Peyer's patch (tissue), 4 donors: ENCODE measurements at regions not wholly inside any gene's neighbourhood (a gene's known extent, or its start where the extent isn't known, plus 50 kb on each side); places are given as distances from the start of the nearest gene placed in this dataset.

Experiments
- DNase-seq, 3 donors: peaks; one replicate each; pipeline ENCODE4 v3.0.0-alpha.2; 2017 to 2019
- H3K27ac ChIP-seq, 4 donors: fragments of 200-600 bp; sonication (generic); one replicate each; pipeline ENCODE4 v1.5.1; 2016 to 2019
- H3K27me3 ChIP-seq, 2 donors: fragments of 200-600 bp; sonication (generic); one replicate each; pipeline ENCODE4 v1.5.1; 2019
- H3K36me3 ChIP-seq, 3 donors: fragments of 200-600 bp; sonication (generic); one replicate each; pipeline ENCODE4 v1.5.1; 2016 to 2019
- H3K4me1 ChIP-seq, 4 donors: fragments of 200-600 bp; sonication (generic); one replicate each; pipeline ENCODE4 v1.5.1; 2016 to 2019
- H3K4me3 ChIP-seq, 4 donors: fragments of 200-600 bp; sonication (generic); 1 replicate in 3 of 4; 2 replicates in 1 of 4; pipeline ENCODE4 v1.5.1; 2016 to 2019; ENCODE audit warnings: mild to moderate bottlenecking in 1 of 4
- H3K9me3 ChIP-seq, 4 donors: fragments of 200-600 bp; sonication (generic); one replicate each; pipeline ENCODE4 v1.5.1; 2016 to 2019; ENCODE audit warnings: mild to moderate bottlenecking in 1 of 4
- CTCF ChIP-seq, 6 experiments: fragments of 450-650 bp in 4 of 6; fragments of 200-600 bp in 2 of 6; sonication (generic) in 1 of 6; IDR thresholded peaks; one replicate each; pipeline ENCODE4 v1.5.1; 2017 to 2019; ENCODE audit warnings: antibody characterized with exemption in 6 of 6, mild to moderate bottlenecking in 3 of 6, moderate library complexity in 1 of 6
- POLR2A ChIP-seq, 2 donors: fragments of 450-650 bp; IDR thresholded peaks; one replicate each; pipeline ENCODE4 v1.5.1; 2017; ENCODE audit warnings: antibody characterized with exemption in 2 of 2, mild to moderate bottlenecking in 2 of 2, moderate library complexity in 2 of 2

GRCh38 chr13:63010072-63010658 lies 1594.5 kb upstream of the PCDH20 start:
- no peak overlapping the region for H3K27ac ChIP-seq
- H3K4me1 ChIP-seq: no peaks in the 10 kb centered on the region
- DNase-seq: no peak
- no peaks in the 10 kb centered on the region for H3K36me3 ChIP-seq
- no peaks in the 10 kb centered on the region for H3K27me3 ChIP-seq
- TF ChIP-seq POLR2A (IDR thresholded peaks at IDR 0.05) (no peak), CTCF (IDR thresholded peaks at IDR 0.05) (no peak)
- H3K9me3 ChIP-seq: peaks cover 0 to 11% (median 3%) of the 10 kb centered on the region in 4 donors
- no peak overlapping the region for H3K4me3 ChIP-seq

GRCh38 chr13:63005625-63006024 lies 1590.0 kb upstream of the PCDH20 start:
- no peaks in the 10 kb centered on the region for H3K4me1 ChIP-seq
- H3K9me3 ChIP-seq: peaks cover 0 to 9% (median 3%) of the 10 kb centered on the region in 4 donors
- H3K27me3 ChIP-seq: no peaks in the 10 kb centered on the region
- no peak for TF ChIP-seq CTCF (IDR thresholded peaks at IDR 0.05)
- TF ChIP-seq POLR2A (IDR thresholded peaks at IDR 0.05): no peak
- H3K27ac ChIP-seq: no peak overlapping the region
- H3K36me3 ChIP-seq: no peaks in the 10 kb centered on the region
- DNase-seq: no peak
- H3K4me3 ChIP-seq: no peak overlapping the region

GRCh38 chr13:62997696-62998095 lies 1582.0 kb upstream of the PCDH20 start:
- Histone ChIP-seq H3K9me3 (peaks cover 0 to 5% (median 0%) of the 10 kb centered on the region in 4 donors), H3K27me3 (no peaks in the 10 kb centered on the region), H3K4me3 (no peak overlapping the region), H3K27ac (no peak overlapping the region), H3K4me1 (no peaks in the 10 kb centered on the region), H3K36me3 (no peaks in the 10 kb centered on the region)
- no peak for DNase-seq
- TF ChIP-seq CTCF (IDR thresholded peaks at IDR 0.05) (no peak), POLR2A (IDR thresholded peaks at IDR 0.05) (no peak)

DNA sequence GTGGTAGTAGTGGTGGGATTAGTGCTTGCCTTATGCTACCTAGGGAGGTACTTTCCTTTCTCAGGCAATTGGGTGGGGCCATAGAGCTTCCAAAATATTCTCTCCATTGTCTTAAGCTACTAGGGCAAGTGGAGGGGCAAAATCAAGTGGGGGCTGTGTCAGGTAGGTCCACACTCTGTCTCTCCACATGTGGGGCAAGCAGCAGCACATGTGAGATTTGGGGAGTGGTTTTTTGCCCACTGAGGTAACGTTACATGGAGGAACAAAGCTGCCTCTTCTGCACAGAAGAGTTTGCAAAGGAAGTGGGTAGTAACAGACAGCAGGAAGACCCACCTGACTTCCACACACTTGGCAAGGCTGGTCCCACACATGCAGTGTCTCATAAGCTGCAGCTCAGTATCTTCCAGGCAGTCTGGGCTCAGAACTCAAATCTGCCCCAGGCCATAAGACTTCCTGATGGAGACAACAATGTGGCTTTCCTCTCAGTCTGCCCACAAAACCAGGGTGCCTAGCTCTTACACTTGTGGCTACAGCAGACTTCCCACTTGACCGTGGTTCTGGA lies 1581.5 kb upstream of the PCDH20 start:
- no peak for DNase-seq
- no peaks in the 10 kb centered on the region for H3K27me3 ChIP-seq
- no peak for TF ChIP-seq POLR2A (IDR thresholded peaks at IDR 0.05)
- TF ChIP-seq CTCF (IDR thresholded peaks at IDR 0.05): no peak

GRCh38 chr13:62973804-62974203 lies 1558.2 kb upstream of the PCDH20 start:
- DNase-seq: peak in 1 of 3 donors; percentile 13
- no peak for TF ChIP-seq CTCF (IDR thresholded peaks at IDR 0.05)
- TF ChIP-seq POLR2A (IDR thresholded peaks at IDR 0.05): no peak

More for the DNA sequence above, 1581.5 kb upstream of the PCDH20 start:
- H3K4me3 ChIP-seq: no peak overlapping the region
- no peak overlapping the region for H3K27ac ChIP-seq
- H3K9me3 ChIP-seq: peaks cover 0 to 5% (median 0%) of the 10 kb centered on the region in 4 donors
- H3K4me1 ChIP-seq: no peaks in the 10 kb centered on the region
- no peaks in the 10 kb centered on the region for H3K36me3 ChIP-seq

More at GRCh38 chr13:62973804-62974203, 1558.2 kb upstream of the PCDH20 start:
- H3K4me1 ChIP-seq: no peaks in the 10 kb centered on the region
- no peaks in the 10 kb centered on the region for H3K27me3 ChIP-seq
- H3K4me3 ChIP-seq: no peak overlapping the region
- no peaks in the 10 kb centered on the region for H3K9me3 ChIP-seq
- no peak overlapping the region for H3K27ac ChIP-seq
- no peaks in the 10 kb centered on the region for H3K36me3 ChIP-seq
